ENCODE measurements at regions not wholly inside any gene's neighbourhood (a gene's known extent, or its start where the extent isn't known, plus 50 kb on each side); places are given as distances from the start of the nearest gene placed in this dataset.

- H3K9me3 ChIP-seq, result no peaks in the 10 kb centered on the region
- no peaks in the 10 kb centered on the region for H3K27me3 ChIP-seq
- H3K36me3 ChIP-seq, result no peaks in the 10 kb centered on the region
- TF ChIP-seq CTCF (IDR thresholded peaks at IDR 0.05; ENCODE audit: low read depth, low read length), result no peak
- H3K4me1 ChIP-seq, result no peaks in the 10 kb centered on the region
- no peak overlapping the region for H3K4me3 ChIP-seq (ENCODE audit: low read depth, low read length)
- DNase-seq, result no peak
Observed at GRCh38 chr4:79759793-79760192, 313.2 kb downstream of the ANTXR2 start.

GRCh38 chr4:79757600-79757999 lies 315.4 kb downstream of the ANTXR2 start:
- TF ChIP-seq CTCF (IDR thresholded peaks at IDR 0.05; ENCODE audit: low read depth, low read length), result no peak
- no peaks in the 10 kb centered on the region for H3K36me3 ChIP-seq
- no peaks in the 10 kb centered on the region for H3K27me3 ChIP-seq
- H3K9me3 ChIP-seq, result no peaks in the 10 kb centered on the region
- no peaks in the 10 kb centered on the region for H3K4me1 ChIP-seq
- H3K4me3 ChIP-seq (ENCODE audit: low read depth, low read length), result no peak overlapping the region
- no peak for DNase-seq

GRCh38 chr4:79756140-79756895 lies 316.7 kb downstream of the ANTXR2 start:
- Histone ChIP-seq H3K36me3 (no peaks in the 10 kb centered on the region), H3K4me1 (no peaks in the 10 kb centered on the region), H3K9me3 (no peaks in the 10 kb centered on the region), H3K4me3 (ENCODE audit: low read depth, low read length) (no peak overlapping the region), H3K27me3 (no peaks in the 10 kb centered on the region)
- no peak for DNase-seq
- no peak for TF ChIP-seq CTCF (IDR thresholded peaks at IDR 0.05; ENCODE audit: low read depth, low read length)

GRCh38 chr4:79748835-79749234 lies 324.2 kb downstream of the ANTXR2 start:
- Histone ChIP-seq H3K9me3 (no peaks in the 10 kb centered on the region), H3K36me3 (no peaks in the 10 kb centered on the region), H3K27me3 (no peaks in the 10 kb centered on the region), H3K4me3 (ENCODE audit: low read depth, low read length) (no peak overlapping the region), H3K4me1 (no peaks in the 10 kb centered on the region)
- DNase-seq, result no peak
- TF ChIP-seq CTCF (IDR thresholded peaks at IDR 0.05; ENCODE audit: low read depth, low read length), result no peak

- no peak for TF ChIP-seq CTCF (IDR thresholded peaks at IDR 0.05; ENCODE audit: low read depth, low read length)
- H3K4me1 ChIP-seq, result no peaks in the 10 kb centered on the region
- no peaks in the 10 kb centered on the region for H3K9me3 ChIP-seq
- DNase-seq, result no peak
- H3K36me3 ChIP-seq, result no peaks in the 10 kb centered on the region
- H3K4me3 ChIP-seq (ENCODE audit: low read depth, low read length), result no peak overlapping the region
- no peaks in the 10 kb centered on the region for H3K27me3 ChIP-seq
Observed at GRCh38 chr4:79747252-79747651, 325.8 kb downstream of the ANTXR2 start.

GRCh38 chr4:79743014-79743413 lies 330.0 kb downstream of the ANTXR2 start:
- TF ChIP-seq CTCF (IDR thresholded peaks at IDR 0.05; ENCODE audit: low read depth, low read length), result no peak
- Histone ChIP-seq H3K27me3 (no peaks in the 10 kb centered on the region), H3K4me1 (no peaks in the 10 kb centered on the region), H3K36me3 (no peaks in the 10 kb centered on the region), H3K4me3 (ENCODE audit: low read depth, low read length) (no peak overlapping the region), H3K9me3 (no peaks in the 10 kb centered on the region)
- no peak for DNase-seq
